ENCODE measurements at regions not wholly inside any gene's neighbourhood (a gene's known extent, or its start where the extent isn't known, plus 50 kb on each side); places are given as distances from the start of the nearest gene placed in this dataset.
"Not testable (repeated sequence)": the region's sequence is repeated elsewhere in the genome, so short reads cannot be mapped to it uniquely, and the experiment has no call there.

- Histone ChIP-seq H3K27ac (no peak overlapping the region), H3K9ac (no peak overlapping the region), H3K36me3 (no peaks in the 10 kb centered on the region), H3K27me3 (no peaks in the 10 kb centered on the region), H3K4me3 (no peak overlapping the region), H4K20me1 (no peaks in the 10 kb centered on the region), H3K4me2 (no peak overlapping the region), H3K4me1 (0 out of 2 replicates have a peak, but pooled peaks cover 5% of the 10 kb centered on the region), H3K9me3 (no peaks in the 10 kb centered on the region)
- TF ChIP-seq Cebpa-rat (IDR thresholded peaks at IDR 0.05) = no peak
These were observed 569.8 kb upstream of the B3GAT1 start for GRCh38 chr11:134981835-134982234.

GRCh38 chr11:134980819-134981710 lies 569.0 kb upstream of the B3GAT1 start:
- Histone ChIP-seq H4K20me1 (no peaks in the 10 kb centered on the region), H3K27ac (no peak overlapping the region), H3K27me3 (no peaks in the 10 kb centered on the region), H3K4me3 (no peak overlapping the region), H3K36me3 (no peaks in the 10 kb centered on the region), H3K9ac (no peak overlapping the region), H3K4me1 (0 out of 2 replicates have a peak, but pooled peaks cover 5% of the 10 kb centered on the region), H3K4me2 (no peak overlapping the region), H3K9me3 (no peaks in the 10 kb centered on the region)
- TF ChIP-seq Cebpa-rat (IDR thresholded peaks at IDR 0.05) = no peak

GRCh38 chr11:134979089-134979457 lies 567.0 kb upstream of the B3GAT1 start:
- not testable (repeated sequence) for H3K4me2 ChIP-seq, H3K27ac ChIP-seq, H3K27me3 ChIP-seq, H3K9me3 ChIP-seq, H3K4me1 ChIP-seq, H3K4me3 ChIP-seq, H3K9ac ChIP-seq, H4K20me1 ChIP-seq, H3K36me3 ChIP-seq

- Histone ChIP-seq H3K9ac (no peak overlapping the region), H3K4me3 (no peak overlapping the region), H3K9me3 (no peaks in the 10 kb centered on the region), H3K4me2 (no peak overlapping the region), H3K27me3 (no peaks in the 10 kb centered on the region), H3K4me1 (no peaks in the 10 kb centered on the region), H4K20me1 (no peaks in the 10 kb centered on the region), H3K27ac (no peak overlapping the region), H3K36me3 (no peaks in the 10 kb centered on the region)
- no peak for TF ChIP-seq Cebpa-rat (IDR thresholded peaks at IDR 0.05)
These were observed 566.5 kb upstream of the B3GAT1 start for GRCh38 chr11:134978388-134979088.

- Histone ChIP-seq H3K36me3 (no peaks in the 10 kb centered on the region), H3K27me3 (no peaks in the 10 kb centered on the region), H3K4me1 (no peaks in the 10 kb centered on the region), H4K20me1 (no peaks in the 10 kb centered on the region), H3K4me2 (no peak overlapping the region), H3K9me3 (no peaks in the 10 kb centered on the region), H3K27ac (no peak overlapping the region), H3K4me3 (no peak overlapping the region), H3K9ac (no peak overlapping the region)
- TF ChIP-seq Cebpa-rat (IDR thresholded peaks at IDR 0.05) = no peak
These were observed 564.5 kb upstream of the B3GAT1 start for GRCh38 chr11:134976551-134976950.

GRCh38 chr11:134975866-134976376 lies 563.9 kb upstream of the B3GAT1 start:
- H3K27ac ChIP-seq = no peak overlapping the region
- no peak overlapping the region for H3K4me3 ChIP-seq
- no peak overlapping the region for H3K9ac ChIP-seq
- no peaks in the 10 kb centered on the region for H3K36me3 ChIP-seq
- H3K4me2 ChIP-seq = no peak overlapping the region
- H3K9me3 ChIP-seq = no peaks in the 10 kb centered on the region
- H3K27me3 ChIP-seq = no peaks in the 10 kb centered on the region
- no peak for TF ChIP-seq Cebpa-rat (IDR thresholded peaks at IDR 0.05)
- H3K4me1 ChIP-seq = no peaks in the 10 kb centered on the region
- no peaks in the 10 kb centered on the region for H4K20me1 ChIP-seq

GRCh38 chr11:134973801-134974200 lies 561.8 kb upstream of the B3GAT1 start:
- H3K36me3 ChIP-seq = no peaks in the 10 kb centered on the region
- H4K20me1 ChIP-seq = no peaks in the 10 kb centered on the region
- no peak for TF ChIP-seq Cebpa-rat (IDR thresholded peaks at IDR 0.05)
- no peaks in the 10 kb centered on the region for H3K4me1 ChIP-seq
- no peak overlapping the region for H3K4me3 ChIP-seq
- no peak overlapping the region for H3K9ac ChIP-seq
- H3K27me3 ChIP-seq = no peaks in the 10 kb centered on the region
- H3K9me3 ChIP-seq = no peaks in the 10 kb centered on the region
- no peak overlapping the region for H3K27ac ChIP-seq
- no peak overlapping the region for H3K4me2 ChIP-seq

GRCh38 chr11:134971381-134971780 lies 559.3 kb upstream of the B3GAT1 start:
- Histone ChIP-seq H3K27ac (no peak overlapping the region), H3K4me3 (no peak overlapping the region), H3K27me3 (no peaks in the 10 kb centered on the region), H3K9ac (no peak overlapping the region), H3K4me2 (no peak overlapping the region), H3K4me1 (no peaks in the 10 kb centered on the region), H4K20me1 (no peaks in the 10 kb centered on the region), H3K36me3 (no peaks in the 10 kb centered on the region), H3K9me3 (no peaks in the 10 kb centered on the region)
- TF ChIP-seq Cebpa-rat (IDR thresholded peaks at IDR 0.05) = no peak

- Histone ChIP-seq H3K36me3 (no peaks in the 10 kb centered on the region), H3K4me1 (no peaks in the 10 kb centered on the region), H3K4me3 (no peak overlapping the region), H3K4me2 (no peak overlapping the region), H3K27ac (no peak overlapping the region), H4K20me1 (no peaks in the 10 kb centered on the region), H3K27me3 (no peaks in the 10 kb centered on the region), H3K9me3 (no peaks in the 10 kb centered on the region), H3K9ac (no peak overlapping the region)
- no peak for TF ChIP-seq Cebpa-rat (IDR thresholded peaks at IDR 0.05)
These were observed 555.7 kb upstream of the B3GAT1 start for GRCh38 chr11:134967746-134968145.

- H3K4me1 ChIP-seq, H4K20me1 ChIP-seq, H3K4me2 ChIP-seq, H3K36me3 ChIP-seq, H3K27ac ChIP-seq, H3K9me3 ChIP-seq, H3K27me3 ChIP-seq, H3K4me3 ChIP-seq, H3K9ac ChIP-seq: not testable (repeated sequence)
These were observed 549.3 kb upstream of the B3GAT1 start for GRCh38 chr11:134961386-134961785.
